ENCODE measurements at regions not wholly inside any gene's neighbourhood (a gene's known extent, or its start where the extent isn't known, plus 50 kb on each side); places are given as distances from the start of the nearest gene placed in this dataset.

- H3K27ac ChIP-seq, result no peak overlapping the region
- no peaks in the 10 kb centered on the region for H3K9me3 ChIP-seq
- no peak overlapping the region for H3K4me3 ChIP-seq
- no peaks in the 10 kb centered on the region for H3K4me1 ChIP-seq
- no peak for ATAC-seq
- TF ChIP-seq CTCF (IDR thresholded peaks at IDR 0.05), result no peak
- no peaks in the 10 kb centered on the region for H3K27me3 ChIP-seq
- intact Hi-C loops (cut with DNase I), result no loop called here
- no peaks in the 10 kb centered on the region for H3K36me3 ChIP-seq
- DNase-seq, result no peak
Measured at GRCh38 chr12:105921055-105921454, 217.7 kb downstream of the NUAK1 start.

GRCh38 chr12:105921872-105922669, 216.7 kb downstream of the NUAK1 start:
- no peak for TF ChIP-seq CTCF (IDR thresholded peaks at IDR 0.05)
- Histone ChIP-seq H3K4me3 (no peak overlapping the region), H3K36me3 (no peaks in the 10 kb centered on the region), H3K27me3 (no peaks in the 10 kb centered on the region), H3K9me3 (no peaks in the 10 kb centered on the region), H3K4me1 (no peaks in the 10 kb centered on the region), H3K27ac (no peak overlapping the region)
- DNase-seq (no peak), ATAC-seq (no peak)
- intact Hi-C loops (cut with DNase I), result no loop called here

DNA sequence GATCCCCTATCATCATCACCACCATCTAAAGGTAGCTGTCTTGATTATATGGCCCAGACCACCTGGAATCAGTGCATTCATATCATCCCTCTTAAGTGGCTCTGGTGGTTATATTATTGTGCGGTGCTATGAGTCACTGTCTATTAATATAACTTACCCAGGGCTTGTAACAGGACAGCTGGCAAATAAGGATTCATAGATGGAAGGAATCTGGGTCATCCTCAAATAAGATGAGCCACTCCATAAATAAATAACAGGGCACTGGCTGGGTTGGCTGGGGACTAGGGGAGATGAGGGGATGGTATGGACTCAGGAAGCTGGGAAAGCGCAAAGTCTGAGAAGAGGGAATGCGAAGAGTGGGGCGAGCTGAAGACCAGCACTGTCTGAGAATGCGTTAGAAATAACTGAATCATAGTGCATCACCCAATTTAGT, 216.1 kb downstream of the NUAK1 start:
- H3K9me3 ChIP-seq, result no peaks in the 10 kb centered on the region
- H3K27ac ChIP-seq, result no peak overlapping the region
- DNase-seq, result no peak
- ATAC-seq, result no peak
- no peaks in the 10 kb centered on the region for H3K36me3 ChIP-seq
- H3K4me3 ChIP-seq, result no peak overlapping the region
- intact Hi-C loops (cut with DNase I), result no loop called here
- no peaks in the 10 kb centered on the region for H3K27me3 ChIP-seq
- no peaks in the 10 kb centered on the region for H3K4me1 ChIP-seq
- no peak for TF ChIP-seq CTCF (IDR thresholded peaks at IDR 0.05)

GRCh38 chr12:105924526-105925208, 214.1 kb downstream of the NUAK1 start:
- TF ChIP-seq CTCF (IDR thresholded peaks at IDR 0.05), result no peak
- Histone ChIP-seq H3K27me3 (no peaks in the 10 kb centered on the region), H3K27ac (no peak overlapping the region)

GRCh38 chr12:105927564-105927963, 211.2 kb downstream of the NUAK1 start:
- no peaks in the 10 kb centered on the region for H3K27me3 ChIP-seq
- TF ChIP-seq CTCF (IDR thresholded peaks at IDR 0.05), result no peak
- DNase-seq (no peak), ATAC-seq (no peak)
- H3K4me3 ChIP-seq, result no peak overlapping the region
- no peak overlapping the region for H3K27ac ChIP-seq
- intact Hi-C loops (cut with DNase I), result no loop called here
- H3K36me3 ChIP-seq, result no peaks in the 10 kb centered on the region
- no peaks in the 10 kb centered on the region for H3K4me1 ChIP-seq
- H3K9me3 ChIP-seq, result no peaks in the 10 kb centered on the region

More at GRCh38 chr12:105924526-105925208, 214.1 kb downstream of the NUAK1 start:
- ATAC-seq, result no peak
- DNase-seq, result no peak
- Histone ChIP-seq H3K9me3 (no peaks in the 10 kb centered on the region), H3K4me1 (no peaks in the 10 kb centered on the region), H3K36me3 (no peaks in the 10 kb centered on the region), H3K4me3 (no peak overlapping the region)
- intact Hi-C loops (cut with DNase I), result no loop called here
